Vagina (tissue), 2 donors: ENCODE measurements at regions not wholly inside any gene's neighbourhood (a gene's known extent, or its start where the extent isn't known, plus 50 kb on each side); places are given as distances from the start of the nearest gene placed in this dataset.

Source experiments
- POLR2A ChIP-seq, 2 donors: fragments of 450-650 bp; IDR thresholded peaks; one replicate each; pipeline ENCODE4 v1.6.1; 2017; ENCODE audit warnings: antibody characterized with exemption in 2 of 2, mild to moderate bottlenecking in 2 of 2, moderate library complexity in 2 of 2
- POLR2AphosphoS5 ChIP-seq, 2 donors: sonication (generic); formaldehyde crosslinking; IDR thresholded peaks; one replicate each; pipeline ENCODE4 v1.9.0; 2017; ENCODE audit warnings: antibody characterized with exemption in 2 of 2, mild to moderate bottlenecking in 2 of 2, low read depth in 1 of 2; ENCODE audit not compliant: insufficient read depth in 1 of 2
- TF ChIP-seq, protein P1 (sequence below), 3 experiments: fragments of 450-650 bp in 2 of 3; fragments of 200-600 bp in 1 of 3; sonication (generic) in 1 of 3; IDR thresholded peaks; one replicate each; pipeline ENCODE4 v1.5.1; 2017 to 2019; ENCODE audit warnings: antibody characterized with exemption in 3 of 3, mild to moderate bottlenecking in 2 of 3, moderate library complexity in 2 of 3

DNA sequence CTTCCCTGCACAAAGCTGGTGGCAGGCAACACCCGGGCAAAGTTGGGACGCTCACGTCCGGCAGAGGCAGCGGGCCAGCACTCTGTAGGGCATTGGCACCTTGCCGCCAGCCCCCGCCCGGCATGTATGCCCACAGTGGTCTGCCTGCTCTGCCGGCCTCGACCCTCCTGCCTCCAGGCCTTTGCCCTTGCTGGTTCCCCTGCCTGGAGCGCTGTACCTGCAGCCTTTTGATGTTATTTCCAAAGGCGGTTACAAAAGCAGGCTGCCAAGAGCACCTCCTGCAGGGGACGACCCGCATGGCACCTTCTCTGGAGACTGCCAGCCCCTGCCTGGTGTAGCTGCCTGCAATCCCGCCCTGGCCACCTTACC is 56.5 kb upstream of the SHISAL1 start:
- no peak for TF ChIP-seq POLR2A (IDR thresholded peaks at IDR 0.05)
- TF ChIP-seq POLR2AphosphoS5 (IDR thresholded peaks at IDR 0.05; ENCODE audit: insufficient read depth in 1 of 2, low read depth in 1 of 2): no peak
- TF ChIP-seq, protein P1, sequence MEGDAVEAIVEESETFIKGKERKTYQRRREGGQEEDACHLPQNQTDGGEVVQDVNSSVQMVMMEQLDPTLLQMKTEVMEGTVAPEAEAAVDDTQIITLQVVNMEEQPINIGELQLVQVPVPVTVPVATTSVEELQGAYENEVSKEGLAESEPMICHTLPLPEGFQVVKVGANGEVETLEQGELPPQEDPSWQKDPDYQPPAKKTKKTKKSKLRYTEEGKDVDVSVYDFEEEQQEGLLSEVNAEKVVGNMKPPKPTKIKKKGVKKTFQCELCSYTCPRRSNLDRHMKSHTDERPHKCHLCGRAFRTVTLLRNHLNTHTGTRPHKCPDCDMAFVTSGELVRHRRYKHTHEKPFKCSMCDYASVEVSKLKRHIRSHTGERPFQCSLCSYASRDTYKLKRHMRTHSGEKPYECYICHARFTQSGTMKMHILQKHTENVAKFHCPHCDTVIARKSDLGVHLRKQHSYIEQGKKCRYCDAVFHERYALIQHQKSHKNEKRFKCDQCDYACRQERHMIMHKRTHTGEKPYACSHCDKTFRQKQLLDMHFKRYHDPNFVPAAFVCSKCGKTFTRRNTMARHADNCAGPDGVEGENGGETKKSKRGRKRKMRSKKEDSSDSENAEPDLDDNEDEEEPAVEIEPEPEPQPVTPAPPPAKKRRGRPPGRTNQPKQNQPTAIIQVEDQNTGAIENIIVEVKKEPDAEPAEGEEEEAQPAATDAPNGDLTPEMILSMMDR (IDR thresholded peaks at IDR 0.05): no peak
